HepG2 (cell line): ENCODE measurements at regions not wholly inside any gene's neighbourhood (a gene's known extent, or its start where the extent isn't known, plus 50 kb on each side); places are given as distances from the start of the nearest gene placed in this dataset.

Experiments
- ATAC-seq: fragments of 200-7000 bp; cut with Tn5 transposase; 3 replicates; pipeline ENCODE4 v1.9.1; 2020; ENCODE audit warnings: mild to moderate bottlenecking, moderate library complexity
- BruUV-seq: library from RNA; stranded (reverse); fragments of 400-500 nt; replicated peaks from 2 replicates; lab custom pipeline; 2021; lab: Mats Ljungman, UMichigan
- CTCF ChIA-PET: fragments of 300-600 bp; formaldehyde crosslinking; extraction: SDS; loops from one replicate; lab custom pipeline; 2021; ENCODE audit warnings: low total read pairs, inconsistent platforms, low intra/inter-chr PET ratio; lab: Yijun Ruan, JAX
- POLR2A ChIA-PET: fragments of 350-600 bp; sonication (Branson Sonifier 250); formaldehyde crosslinking; loops from one replicate; lab custom pipeline; 2020; ENCODE audit warnings: antibody characterized with exemption, inconsistent platforms; lab: Yijun Ruan, JAX
- DNase-seq: peaks from one replicate; pipeline ENCODE4 v3.0.0-alpha.2; 2015; ENCODE audit warnings: low spot score
- FAIRE-seq: peaks from 3 replicates; lab custom pipeline; 2011; peaks lifted over from hg19 to GRCh38; lab: Jason Lieb, UNC
- H2AFZ ChIP-seq: one replicate; pipeline ENCODE4 v1.6.1; 2011; ENCODE audit warnings: low read length, inconsistent platforms
- H3K27ac ChIP-seq: fragments of 300-600 bp; 3 replicates; pipeline ENCODE4 v1.8.0; 2011; ENCODE audit warnings: mixed run types, mild to moderate bottlenecking, mixed read lengths, low read length, inconsistent platforms; ENCODE audit not compliant: insufficient read depth; ENCODE audit errors: extremely low read length
- H3K27me3 ChIP-seq, 2 experiments: fragments of 200-600 bp in 1 of 2; 2 replicates in 1 of 2; 3 replicates in 1 of 2; pipeline versions ENCODE4 v1.6.0 to v1.8.0; 2011; ENCODE audit warnings: low read length in 2 of 2, mild to moderate bottlenecking in 2 of 2, moderate library complexity in 2 of 2, inconsistent platforms in 1 of 2; ENCODE audit not compliant: insufficient read depth in 2 of 2, control insufficient read depth in 1 of 2
- H3K36me3 ChIP-seq, 2 experiments: fragments of 200-600 bp in 1 of 2; replicated peaks in 1 of 2; 2 replicates in 1 of 2; 3 replicates in 1 of 2; pipeline versions ENCODE4 v1.5.1 to v1.8.0; 2011; ENCODE audit warnings: low read length in 2 of 2, inconsistent platforms in 1 of 2; ENCODE audit not compliant: insufficient read depth in 2 of 2, control insufficient read depth in 1 of 2
- H3K4me1 ChIP-seq: 2 replicates; pipeline ENCODE4 v1.5.1; 2012; ENCODE audit warnings: low read length, inconsistent platforms; ENCODE audit not compliant: insufficient read depth
- H3K4me2 ChIP-seq: 2 replicates; pipeline ENCODE4 v1.6.0; 2011; ENCODE audit warnings: low read depth, low read length, inconsistent platforms
- H3K4me3 ChIP-seq, 3 experiments: fragments of 200-600 bp in 1 of 3; sonication (generic), shearing (Covaris generic) in 1 of 3; replicated peaks in 1 of 3; 2 replicates each; pipeline ENCODE4 v1.5.1; 2011 to 2016; ENCODE audit warnings: low read length in 3 of 3, inconsistent platforms in 2 of 3, low read depth in 2 of 3, mild to moderate bottlenecking in 2 of 3, control low read depth in 1 of 3, mixed read lengths in 1 of 3; ENCODE audit not compliant: insufficient read depth in 1 of 3
- H3K79me2 ChIP-seq: one replicate; pipeline ENCODE4 v1.6.1; 2011; ENCODE audit warnings: low read length, inconsistent platforms; ENCODE audit not compliant: insufficient read depth
- H3K9ac ChIP-seq: 2 replicates; pipeline ENCODE4 v1.6.0; 2011; ENCODE audit warnings: mild to moderate bottlenecking, low read depth, low read length, inconsistent platforms; ENCODE audit not compliant: insufficient read depth
- H3K9me3 ChIP-seq: 2 replicates; pipeline ENCODE4 v1.5.1; 2012; ENCODE audit warnings: mild to moderate bottlenecking, low read length
- H4K20me1 ChIP-seq: 2 replicates; pipeline ENCODE4 v1.6.0; 2011; ENCODE audit warnings: inconsistent platforms, mild to moderate bottlenecking, low read length, moderate library complexity; ENCODE audit not compliant: insufficient read depth
- ARNT ChIP-seq: fragments of 450-650 bp; IDR thresholded peaks from 2 replicates; pipeline ENCODE4 v1.6.1; 2017
- BRCA1 ChIP-seq: sonication (generic); formaldehyde crosslinking; IDR thresholded peaks from 2 replicates; pipeline ENCODE4 v1.4.0; 2020; ENCODE audit warnings: missing genetic modification reagents
- ETV5 ChIP-seq: IDR thresholded peaks from 2 replicates; pipeline ENCODE4 v1.6.1; 2018; ENCODE audit warnings: missing biosample characterization, missing genetic modification reagents, inconsistent platforms, borderline replicate concordance
- FOSL1 ChIP-seq: sonication (generic); formaldehyde crosslinking; IDR thresholded peaks from 2 replicates; pipeline ENCODE4 v1.9.0; 2021; ENCODE audit warnings: missing genetic modification reagents, borderline replicate concordance
- HMGA1 ChIP-seq: sonication (generic); formaldehyde crosslinking; conservative IDR thresholded peaks from 2 replicates; pipeline ENCODE4 v1.4.0; 2020; ENCODE audit warnings: missing genetic modification reagents
- NR3C1 ChIP-seq: sonication (generic); formaldehyde crosslinking; IDR thresholded peaks from 2 replicates; pipeline ENCODE4 v1.4.0; 2020; ENCODE audit warnings: missing genetic modification reagents
- RORA ChIP-seq: sonication (generic); formaldehyde crosslinking; IDR thresholded peaks from 2 replicates; pipeline ENCODE4 v1.5.0; 2020; ENCODE audit warnings: mild to moderate bottlenecking, missing genetic modification reagents, moderate library complexity
- SRY ChIP-seq: sonication (generic); formaldehyde crosslinking; IDR thresholded peaks from 2 replicates; pipeline ENCODE4 v1.8.0; 2022; ENCODE audit warnings: mild to moderate bottlenecking, missing genetic modification reagents
- ZNF34 ChIP-seq: sonication (generic); formaldehyde crosslinking; IDR thresholded peaks from 2 replicates; pipeline ENCODE4 v1.4.0; 2020; ENCODE audit warnings: mild to moderate bottlenecking, missing genetic modification reagents, borderline replicate concordance
- ZNF383 ChIP-seq: sonication (generic); formaldehyde crosslinking; IDR thresholded peaks from 2 replicates; pipeline ENCODE4 v1.4.0; 2020; ENCODE audit warnings: missing genetic modification reagents, mild to moderate bottlenecking, borderline replicate concordance
- WGBS: methylation state at CpG from one replicate; pipeline ENCODE4 v1.1.6; 2017; ENCODE audit warnings: low lambda C conversion rate; 5-methylcytosine and 5-hydroxymethylcytosine counted together
- in situ Hi-C: cut with HindIII; loops from 2 replicates; pipeline ENCODE4 v1.10.0; 2017; ENCODE audit warnings: low pct_unique_long_range_greater_than_20kb; ENCODE audit not compliant: extremely low pct_ligation_motif_present
- intact Hi-C: fragments of 100-400 bp; cut with micrococcal nuclease; formaldehyde crosslinking; loops from one replicate; pipeline ENCODE4 v1.10.0; 2022; ENCODE audit not compliant: unreplicated experiment

DNA sequence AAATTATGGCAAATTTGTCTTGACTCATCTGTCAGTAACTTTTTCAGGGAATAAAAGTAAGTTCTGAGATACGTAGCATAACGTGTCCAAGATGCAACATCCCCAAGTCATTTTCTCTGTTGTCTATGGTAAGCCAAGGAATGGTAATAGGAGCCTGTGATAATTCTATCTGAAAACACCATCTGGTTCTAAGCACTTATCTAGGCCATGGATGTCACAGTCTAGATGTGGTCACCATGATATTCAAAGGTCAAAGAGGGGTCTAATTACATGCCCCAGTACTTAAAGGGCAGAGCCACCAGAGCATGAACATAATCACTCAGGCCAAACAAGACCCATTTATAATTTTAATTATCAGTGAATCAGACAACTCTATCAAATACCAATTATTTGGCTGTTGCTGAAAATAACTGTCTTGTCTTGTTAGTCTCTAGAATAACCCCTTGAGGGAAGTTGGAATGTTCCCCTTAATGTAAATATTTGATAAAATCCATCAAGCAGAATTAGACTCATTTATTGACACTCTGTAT, 225.1 kb upstream of the MPPED2 start (continued):
- TF ChIP-seq ARNT (no peak), ZNF383 (no peak), ETV5 (CRISPR knock-in tag) (no peak), FOSL1 (CRISPR knock-in tag) (no peak)

- H3K79me2 ChIP-seq, result no peaks in the 10 kb centered on the region
- H4K20me1 ChIP-seq, result no peaks in the 10 kb centered on the region
- no peak overlapping the region for H2AFZ ChIP-seq
- BruUV-seq, result no TSS peak
- no peaks in the 10 kb centered on the region for H3K36me3 ChIP-seq
- H3K27ac ChIP-seq, result no peak overlapping the region
- H3K4me2 ChIP-seq, result no peak overlapping the region
- FAIRE-seq (no peak), DNase-seq (no peak), ATAC-seq (no peak)
- no peaks in the 10 kb centered on the region for H3K9me3 ChIP-seq
- 62% methylated on average over 2 of the region's 2 CpGs for WGBS
- no peak overlapping the region for H3K4me3 ChIP-seq
- TF ChIP-seq RORA (CRISPR knock-in tag), result no peak
- TF ChIP-seq NR3C1 (CRISPR knock-in tag), result no peak
- no peak for TF ChIP-seq SRY
- TF ChIP-seq ZNF34 (CRISPR knock-in tag), result no peak
- no peak for TF ChIP-seq BRCA1 (CRISPR knock-in tag)
- no peak for TF ChIP-seq HMGA1 (CRISPR knock-in tag)
- ChIA-PET CTCF (no interaction called here), POLR2A (no interaction called here)
- in situ Hi-C loops (no loop called here), intact Hi-C loops (no loop called here)
- no peaks in the 10 kb centered on the region for H3K4me1 ChIP-seq
- no peaks in the 10 kb centered on the region for H3K27me3 ChIP-seq
- no peak overlapping the region for H3K9ac ChIP-seq
Measured at GRCh38 chr11:30810116-30810515, 224.0 kb upstream of the MPPED2 start.
